Skeletal muscle satellite cell (primary cell): ENCODE measurements at regions not wholly inside any gene's neighbourhood (a gene's known extent, or its start where the extent isn't known, plus 50 kb on each side); places are given as distances from the start of the nearest gene placed in this dataset.

Experiments
- H3K27me3 ChIP-seq: 2 replicates; pipeline ENCODE4 v1.7.0; 2013; ENCODE audit warnings: low read length; ENCODE audit not compliant: control insufficient read depth, insufficient read depth
- H3K36me3 ChIP-seq: 2 replicates; pipeline ENCODE4 v1.7.0; 2013; ENCODE audit warnings: mild to moderate bottlenecking, control low read depth, low read length; ENCODE audit not compliant: insufficient read depth
- H3K4me1 ChIP-seq: 2 replicates; pipeline ENCODE4 v1.7.0; 2013; ENCODE audit warnings: low read length; ENCODE audit not compliant: control insufficient read depth, insufficient read depth
- H3K4me2 ChIP-seq: 2 replicates; pipeline ENCODE4 v1.7.0; 2013; ENCODE audit warnings: mild to moderate bottlenecking, low read length
- H3K4me3 ChIP-seq: 2 replicates; pipeline ENCODE4 v1.7.0; 2013; ENCODE audit warnings: low read length
- H3K9ac ChIP-seq: 2 replicates; pipeline ENCODE4 v1.7.0; 2013; ENCODE audit warnings: mild to moderate bottlenecking, low read depth, low read length, moderate library complexity
- H3K9me3 ChIP-seq: replicated peaks from 2 replicates; pipeline ENCODE4 v1.7.0; 2013; ENCODE audit warnings: mild to moderate bottlenecking, control low read depth, low read length

- Histone ChIP-seq H3K27me3 (no peaks in the 10 kb centered on the region), H3K9ac (peak overlapping the region; percentile 34)
These were observed 416.6 kb downstream of the ARHGEF28 start for GRCh38 chr5:74042559-74042958.

DNA sequence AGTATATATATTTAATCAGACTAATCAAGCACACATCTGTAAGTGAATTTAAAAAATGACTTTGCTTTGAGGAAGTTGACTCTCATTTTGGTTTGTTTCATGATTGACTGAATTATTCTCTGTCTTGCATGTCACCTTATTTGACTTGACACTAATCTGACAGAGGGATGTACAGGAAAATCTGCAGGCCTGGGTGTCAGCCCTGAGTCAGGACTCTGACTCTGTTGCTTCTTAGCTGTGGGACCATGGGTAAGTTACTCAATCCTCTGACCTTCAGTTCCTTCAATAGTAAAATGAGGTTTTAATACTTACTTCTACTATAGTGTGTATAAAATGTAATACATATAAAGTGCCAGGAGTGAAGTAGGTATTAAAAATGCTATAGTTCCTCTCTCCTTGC is 415.9 kb downstream of the ARHGEF28 start:
- H3K9ac ChIP-seq, result no peak overlapping the region
- H3K4me3 ChIP-seq, result no peak overlapping the region
- H3K36me3 ChIP-seq, result no peaks in the 10 kb centered on the region
- no peaks in the 10 kb centered on the region for H3K9me3 ChIP-seq
- no peak overlapping the region for H3K4me2 ChIP-seq
- H3K27me3 ChIP-seq, result no peaks in the 10 kb centered on the region
- peaks cover 41% of the 10 kb centered on the region for H3K4me1 ChIP-seq

More at GRCh38 chr5:74042559-74042958, 416.6 kb downstream of the ARHGEF28 start:
- H3K4me3 ChIP-seq, result no peak overlapping the region
- H3K4me1 ChIP-seq, result peaks cover 41% of the 10 kb centered on the region
- no peaks in the 10 kb centered on the region for H3K36me3 ChIP-seq
- no peaks in the 10 kb centered on the region for H3K9me3 ChIP-seq
- H3K4me2 ChIP-seq, result peak overlapping the region; percentile 7

- Histone ChIP-seq H3K4me1 (peaks cover 41% of the 10 kb centered on the region), H3K4me2 (peak overlapping the region; percentile 38), H3K9me3 (no peaks in the 10 kb centered on the region), H3K36me3 (no peaks in the 10 kb centered on the region), H3K4me3 (no peak overlapping the region), H3K27me3 (no peaks in the 10 kb centered on the region), H3K9ac (peak overlapping the region; percentile 61)
These were observed 415.0 kb downstream of the ARHGEF28 start for GRCh38 chr5:74040811-74041491.

DNA sequence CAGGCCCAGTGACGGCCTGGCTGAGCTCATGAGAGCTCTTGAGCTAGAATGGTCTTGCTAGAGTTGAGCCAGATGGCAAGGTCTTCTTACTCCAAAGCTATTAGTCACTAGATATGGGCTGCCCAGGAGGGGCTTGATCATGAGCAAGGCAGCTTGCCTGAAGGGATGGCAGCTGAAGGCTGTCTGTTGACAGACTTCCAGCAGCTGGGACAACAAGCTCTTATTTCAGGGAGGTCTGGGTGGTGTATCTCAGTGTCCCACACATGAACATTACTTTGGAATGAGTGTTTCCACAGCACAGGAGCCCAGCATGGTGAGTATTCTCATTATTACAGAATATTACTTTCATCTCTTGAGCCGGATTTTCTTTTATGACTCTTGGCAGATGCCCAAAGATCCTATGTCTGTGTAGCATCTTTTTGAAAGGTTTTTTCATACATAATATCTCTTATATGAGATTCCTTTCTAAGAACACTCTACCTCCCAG is 414.1 kb downstream of the ARHGEF28 start:
- H3K9me3 ChIP-seq, result no peaks in the 10 kb centered on the region
- H3K27me3 ChIP-seq, result no peaks in the 10 kb centered on the region
- H3K4me1 ChIP-seq, result peaks cover 50% of the 10 kb centered on the region
- no peak overlapping the region for H3K4me3 ChIP-seq
- H3K9ac ChIP-seq, result peak overlapping the region; percentile 61
- H3K36me3 ChIP-seq, result no peaks in the 10 kb centered on the region
- H3K4me2 ChIP-seq, result peak overlapping the region; percentile 38

- Histone ChIP-seq H3K36me3 (no peaks in the 10 kb centered on the region), H3K9me3 (no peaks in the 10 kb centered on the region), H3K4me2 (no peak overlapping the region), H3K9ac (no peak overlapping the region), H3K4me3 (no peak overlapping the region), H3K4me1 (peaks cover 49% of the 10 kb centered on the region), H3K27me3 (no peaks in the 10 kb centered on the region)
These were observed 411.3 kb downstream of the ARHGEF28 start for GRCh38 chr5:74037321-74037720.

GRCh38 chr5:74035521-74035937 is 409.5 kb downstream of the ARHGEF28 start:
- Histone ChIP-seq H3K4me2 (peak overlapping the region; percentile 55), H3K36me3 (no peaks in the 10 kb centered on the region), H3K9ac (peak overlapping the region; percentile 33), H3K4me3 (no peak overlapping the region), H3K27me3 (no peaks in the 10 kb centered on the region), H3K4me1 (peaks cover 34% of the 10 kb centered on the region), H3K9me3 (no peaks in the 10 kb centered on the region)

- peak overlapping the region; percentile 55 for H3K4me2 ChIP-seq
- no peaks in the 10 kb centered on the region for H3K27me3 ChIP-seq
- peak overlapping the region; percentile 33 for H3K9ac ChIP-seq
- H3K36me3 ChIP-seq, result no peaks in the 10 kb centered on the region
- no peaks in the 10 kb centered on the region for H3K9me3 ChIP-seq
- H3K4me3 ChIP-seq, result no peak overlapping the region
- peaks cover 26% of the 10 kb centered on the region for H3K4me1 ChIP-seq
These were observed 408.7 kb downstream of the ARHGEF28 start for GRCh38 chr5:74034733-74035132.

- H3K27me3 ChIP-seq, result no peaks in the 10 kb centered on the region
- H3K36me3 ChIP-seq, result no peaks in the 10 kb centered on the region
- no peak overlapping the region for H3K4me3 ChIP-seq
- H3K9ac ChIP-seq, result no peak overlapping the region
- no peaks in the 10 kb centered on the region for H3K9me3 ChIP-seq
- no peak overlapping the region for H3K4me2 ChIP-seq
- H3K4me1 ChIP-seq, result peaks cover 19% of the 10 kb centered on the region
These were observed 406.6 kb downstream of the ARHGEF28 start for GRCh38 chr5:74032617-74033016.

DNA sequence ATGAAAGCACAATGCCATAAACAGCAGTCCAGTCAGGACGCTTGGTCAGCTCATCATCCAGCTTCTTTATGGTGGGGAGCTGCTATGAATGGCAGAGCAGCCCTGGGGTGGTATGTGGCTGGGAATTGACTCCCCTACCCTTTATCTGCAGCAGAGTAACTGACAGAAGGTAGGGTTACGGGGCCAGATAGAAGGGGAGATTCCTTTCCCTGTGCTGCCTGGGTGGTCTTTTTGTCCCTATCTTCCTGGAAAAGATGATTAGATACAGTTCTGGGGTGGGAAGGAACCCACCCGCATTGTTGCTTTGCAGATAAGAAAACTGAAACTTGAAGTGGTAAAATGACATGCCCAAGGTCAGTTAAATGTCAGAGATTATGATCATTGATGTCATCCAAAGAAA is 405.5 kb downstream of the ARHGEF28 start:
- H3K4me2 ChIP-seq, result no peak overlapping the region
- H3K9ac ChIP-seq, result no peak overlapping the region
- H3K36me3 ChIP-seq, result no peaks in the 10 kb centered on the region
- H3K27me3 ChIP-seq, result no peaks in the 10 kb centered on the region
- peaks cover 19% of the 10 kb centered on the region for H3K4me1 ChIP-seq
- no peak overlapping the region for H3K4me3 ChIP-seq
- H3K9me3 ChIP-seq, result no peaks in the 10 kb centered on the region

DNA sequence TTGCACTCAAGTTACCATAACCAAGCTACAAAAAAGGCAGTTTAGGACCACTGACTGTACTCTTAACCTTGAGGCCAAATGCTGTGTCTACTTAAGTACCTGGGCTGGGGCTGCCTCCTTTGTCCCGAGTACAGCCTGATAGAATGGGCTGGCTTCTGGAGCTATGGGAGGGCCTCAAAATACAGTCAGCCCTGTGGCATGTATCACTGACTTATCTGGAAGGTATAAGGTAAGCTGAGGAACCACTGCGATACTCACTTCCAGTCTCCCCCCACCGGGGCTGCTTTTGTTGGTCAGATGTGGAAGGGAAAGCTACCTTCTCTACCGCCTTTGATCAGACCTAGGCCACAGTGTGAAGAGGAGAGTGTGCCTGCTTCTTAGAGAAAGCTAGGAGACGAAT is 404.8 kb downstream of the ARHGEF28 start:
- Histone ChIP-seq H3K9ac (no peak overlapping the region), H3K4me3 (no peak overlapping the region), H3K4me2 (no peak overlapping the region), H3K27me3 (no peaks in the 10 kb centered on the region), H3K4me1 (peaks cover 17% of the 10 kb centered on the region), H3K36me3 (no peaks in the 10 kb centered on the region), H3K9me3 (no peaks in the 10 kb centered on the region)

- no peaks in the 10 kb centered on the region for H3K27me3 ChIP-seq
- H3K4me3 ChIP-seq, result no peak overlapping the region
- no peaks in the 10 kb centered on the region for H3K36me3 ChIP-seq
- H3K4me1 ChIP-seq, result peaks cover 13% of the 10 kb centered on the region
- H3K9ac ChIP-seq, result no peak overlapping the region
- no peaks in the 10 kb centered on the region for H3K9me3 ChIP-seq
- no peak overlapping the region for H3K4me2 ChIP-seq
These were observed 404.4 kb downstream of the ARHGEF28 start for GRCh38 chr5:74030371-74030770.

DNA sequence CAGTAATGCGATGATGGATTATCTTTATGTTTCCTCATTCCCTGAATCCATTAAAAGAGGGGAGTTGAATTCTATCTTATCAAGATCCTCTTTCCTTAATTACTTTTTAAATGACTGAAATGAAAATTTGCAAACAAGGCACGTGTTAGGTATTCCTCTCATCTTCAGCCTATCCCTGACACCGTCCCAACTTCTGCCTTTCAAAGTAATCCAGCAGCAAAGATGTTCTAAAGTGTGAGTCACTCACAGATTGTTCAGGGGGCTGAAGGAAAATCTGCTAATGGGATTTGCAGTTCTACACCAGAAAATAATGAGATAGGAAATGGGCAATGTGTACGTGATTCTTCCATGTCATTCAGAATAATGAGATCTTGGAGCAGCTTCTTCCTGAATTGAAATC is 403.0 kb downstream of the ARHGEF28 start:
- no peaks in the 10 kb centered on the region for H3K9me3 ChIP-seq
- no peaks in the 10 kb centered on the region for H3K4me1 ChIP-seq
- no peak overlapping the region for H3K4me2 ChIP-seq
- H3K27me3 ChIP-seq, result no peaks in the 10 kb centered on the region
- H3K36me3 ChIP-seq, result no peaks in the 10 kb centered on the region
- H3K4me3 ChIP-seq, result no peak overlapping the region
- no peak overlapping the region for H3K9ac ChIP-seq
